HG03520 (cell line): ENCODE measurements at regions not wholly inside any gene's neighbourhood (a gene's known extent, or its start where the extent isn't known, plus 50 kb on each side); places are given as distances from the start of the nearest gene placed in this dataset.
"Not testable (repeated sequence)": the region's sequence is repeated elsewhere in the genome, so short reads cannot be mapped to it uniquely, and the experiment has no call there.

Experiments
- ATAC-seq: cut with Tn5 transposase; IDR thresholded peaks from one replicate; pipeline ENCODE4 v1.9.1; 2021; ENCODE audit warnings: mild to moderate bottlenecking, moderate library complexity; ENCODE audit not compliant: unreplicated experiment

DNA sequence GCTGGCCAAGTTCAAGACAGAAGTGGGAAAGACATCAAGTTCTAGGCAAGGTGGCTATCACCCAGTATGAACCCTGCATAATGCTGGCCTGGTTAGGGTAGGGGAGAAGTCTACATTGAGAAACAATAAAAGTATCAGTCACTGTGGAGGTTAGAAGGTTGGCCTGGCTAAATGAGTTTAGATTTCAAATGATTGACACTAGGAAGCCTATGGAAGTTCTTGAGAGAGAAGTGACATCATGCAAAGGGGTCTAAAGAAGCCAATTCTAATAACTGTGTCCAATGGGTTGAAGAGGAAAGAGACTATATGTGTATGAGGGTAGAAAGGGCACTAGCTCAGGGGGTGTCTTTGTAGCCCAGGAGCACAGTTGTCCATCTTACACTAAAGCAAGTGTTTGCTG is 98.5 kb upstream of the MBIP start:
- no peak for ATAC-seq

DNA sequence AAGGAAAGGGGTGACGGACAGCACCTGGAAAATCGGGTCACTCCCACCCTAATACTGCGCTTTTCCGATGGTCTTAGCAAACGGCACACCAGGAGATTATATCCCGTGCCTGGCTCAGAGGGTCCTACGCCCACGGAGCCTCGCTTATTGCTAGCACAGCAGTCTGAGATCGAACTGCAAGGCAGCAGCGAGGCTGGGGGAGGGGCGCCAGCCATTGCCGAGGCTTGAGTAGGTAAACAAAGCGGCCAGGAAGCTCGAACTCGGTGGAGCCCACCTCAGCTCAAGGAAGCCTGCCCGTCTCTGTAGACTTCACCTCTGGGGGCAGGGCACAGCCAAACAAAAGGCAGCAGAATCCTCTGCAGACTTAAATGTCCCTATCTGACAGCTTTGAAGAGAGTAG is 91.5 kb upstream of the MBIP start:
- ATAC-seq: not testable (repeated sequence)

DNA sequence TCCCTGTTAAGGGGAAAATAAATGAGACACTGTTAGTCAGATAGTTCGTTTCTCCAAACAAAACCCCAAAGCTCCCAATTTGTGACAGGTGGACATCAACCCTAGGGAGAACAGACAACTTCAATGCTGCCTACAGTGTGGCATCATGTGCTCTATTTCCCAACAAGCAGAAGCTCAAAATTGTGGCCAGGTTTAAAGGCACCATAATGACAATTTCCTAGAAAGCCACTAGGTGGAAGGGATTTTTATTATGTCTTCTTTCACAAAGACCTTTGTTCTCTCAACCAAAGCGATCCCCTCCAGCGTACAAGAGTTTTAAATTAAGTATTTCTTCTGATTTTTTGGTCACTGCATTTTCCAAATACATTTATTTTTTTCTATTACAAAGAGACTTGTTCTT is 88.0 kb upstream of the MBIP start:
- no peak for ATAC-seq

DNA sequence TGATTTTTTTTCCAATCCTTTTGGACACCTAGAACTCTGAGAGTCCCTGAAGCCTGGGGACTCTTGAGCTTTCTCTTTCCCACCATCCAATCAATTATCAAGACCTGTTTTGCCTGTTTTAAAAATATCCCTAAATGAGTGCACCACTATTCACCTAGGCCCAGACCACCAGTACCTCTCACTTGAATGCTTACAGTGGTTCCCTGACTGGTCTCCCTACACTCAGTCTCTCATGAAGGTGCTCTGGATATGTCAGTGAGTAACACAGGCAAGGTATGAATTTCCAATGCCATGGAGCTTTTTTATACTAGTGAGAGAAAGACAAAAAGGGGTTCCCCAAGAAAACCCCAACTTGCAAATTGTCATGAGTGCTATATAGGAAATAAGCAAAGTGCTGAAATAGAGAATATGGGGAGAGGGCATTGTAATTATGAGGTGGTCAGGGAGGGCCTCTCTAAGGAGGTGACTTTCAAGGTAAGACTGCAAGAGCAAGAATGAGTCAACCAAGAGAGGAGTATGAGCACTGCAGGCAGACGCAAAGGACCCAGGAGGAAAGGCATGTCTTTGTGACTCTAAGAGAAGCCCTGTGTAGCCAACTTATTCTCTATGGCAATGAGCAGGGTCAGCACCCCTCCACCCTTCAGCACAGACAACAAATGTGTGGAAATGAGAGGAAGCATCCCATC is 85.3 kb upstream of the MBIP start:
- no peak for ATAC-seq

DNA sequence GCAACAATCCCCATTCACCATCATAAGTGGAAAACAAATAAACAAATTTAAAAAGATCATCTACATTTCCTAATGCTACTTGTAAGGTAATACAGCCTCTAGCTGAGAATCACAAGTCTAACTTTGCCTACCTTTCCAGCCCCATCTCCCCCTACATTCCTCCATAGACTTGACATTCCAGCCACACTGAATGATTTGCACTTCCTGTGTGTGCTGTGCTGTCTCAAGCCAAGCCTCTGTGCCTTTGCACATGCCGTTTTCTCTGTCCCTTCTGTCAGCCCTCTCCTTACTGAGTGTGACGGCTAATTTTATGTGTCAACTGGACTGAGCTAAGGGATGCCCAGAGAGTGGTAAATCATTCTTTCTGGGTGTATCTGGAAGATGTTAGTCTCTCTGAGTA is 82.4 kb upstream of the MBIP start:
- no peak for ATAC-seq

DNA sequence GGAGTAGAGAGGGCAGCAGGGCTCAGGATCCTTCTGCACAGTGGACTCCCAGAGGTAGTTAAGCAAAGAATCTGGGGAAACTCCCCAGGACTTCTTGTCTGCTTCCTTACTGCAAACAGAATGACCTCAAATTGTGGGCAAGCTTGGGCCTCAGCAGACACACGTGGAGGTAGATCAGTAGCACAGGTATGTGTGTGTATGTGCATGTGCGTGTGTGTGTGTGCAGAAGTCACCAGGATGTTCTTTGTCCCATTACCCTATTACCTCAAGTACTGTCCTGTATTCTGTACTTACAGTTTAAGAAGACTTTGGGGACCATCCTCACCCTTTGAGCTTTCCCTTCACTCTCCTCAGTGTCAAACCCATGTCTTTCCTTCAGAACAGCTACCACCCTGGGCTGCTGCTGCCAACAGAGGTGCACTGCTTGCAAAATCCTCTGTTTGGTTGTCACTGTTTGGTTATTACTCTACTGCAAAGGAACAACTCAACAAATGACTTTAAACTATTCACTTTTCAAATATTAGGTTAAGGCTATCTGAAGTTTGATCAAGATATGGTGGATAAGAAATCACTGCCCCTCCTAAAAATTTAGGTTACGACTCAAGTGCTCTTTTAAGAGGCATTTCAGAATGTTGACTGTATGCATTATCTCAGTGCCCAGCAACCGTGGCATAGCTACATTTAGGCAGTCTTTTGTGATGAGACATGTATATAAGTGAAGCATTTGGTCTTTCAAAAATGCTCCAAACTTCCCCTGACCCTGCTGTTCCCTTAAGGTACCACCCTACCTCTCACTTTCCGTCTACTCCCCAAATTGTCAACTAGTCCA is 78.2 kb upstream of the MBIP start:
- ATAC-seq: no peak

DNA sequence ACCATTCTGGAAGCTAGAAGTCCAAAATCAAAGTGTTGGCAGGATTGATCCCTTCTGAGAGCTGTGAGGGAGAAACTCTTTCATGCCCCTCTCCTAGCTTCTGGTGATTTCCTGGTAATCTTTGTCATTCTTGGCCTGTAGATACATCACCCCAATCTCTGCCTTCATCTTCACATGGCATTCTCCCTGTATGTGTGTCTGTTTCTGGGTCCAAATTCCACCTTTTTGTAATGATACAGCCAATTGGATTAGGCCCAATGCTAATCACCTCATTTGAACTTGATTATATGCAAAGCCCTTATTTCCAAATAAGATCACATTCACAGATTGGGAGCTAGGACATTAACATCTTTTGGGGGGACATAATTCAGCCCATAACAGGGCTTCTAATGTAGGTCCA is 76.9 kb upstream of the MBIP start:
- ATAC-seq: no peak

DNA sequence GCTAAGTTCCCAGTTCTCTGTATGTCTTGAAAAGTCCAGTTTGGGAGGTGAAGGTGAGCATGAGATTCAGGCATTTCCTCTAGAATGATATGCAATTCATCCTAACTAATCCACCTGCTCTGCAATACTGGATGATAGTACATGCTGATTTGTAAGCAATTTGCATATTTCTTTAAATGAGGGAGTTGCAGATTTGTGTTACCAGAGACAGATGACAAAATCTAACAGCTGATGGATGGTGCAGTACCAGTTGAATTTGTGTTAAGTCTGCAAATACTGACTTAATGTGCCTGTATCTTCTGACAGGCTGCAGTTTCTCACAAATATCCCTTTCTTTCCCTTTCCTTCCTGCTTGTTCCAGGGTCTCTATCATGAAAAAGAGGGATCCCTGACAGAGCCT is 76.4 kb upstream of the MBIP start:
- no peak for ATAC-seq

DNA sequence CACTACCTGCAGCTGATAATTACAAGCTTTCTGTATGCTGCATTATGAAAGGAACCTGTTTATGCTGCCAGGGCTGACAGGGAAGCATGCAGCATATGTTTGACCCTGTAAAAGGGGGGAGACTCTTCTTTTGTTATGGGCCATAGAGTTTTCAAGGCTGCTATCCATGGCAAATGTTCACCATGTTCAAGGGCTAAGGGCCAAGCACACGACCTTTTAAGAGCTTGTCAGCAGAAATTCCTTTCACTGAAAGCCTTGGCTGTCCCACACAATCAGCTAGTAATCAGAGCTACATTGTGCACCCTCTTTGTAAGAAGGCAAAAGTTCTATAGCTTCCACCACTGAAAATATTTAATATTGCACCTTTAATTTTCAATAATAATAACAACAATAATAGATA is 74.2 kb upstream of the MBIP start:
- no peak for ATAC-seq

DNA sequence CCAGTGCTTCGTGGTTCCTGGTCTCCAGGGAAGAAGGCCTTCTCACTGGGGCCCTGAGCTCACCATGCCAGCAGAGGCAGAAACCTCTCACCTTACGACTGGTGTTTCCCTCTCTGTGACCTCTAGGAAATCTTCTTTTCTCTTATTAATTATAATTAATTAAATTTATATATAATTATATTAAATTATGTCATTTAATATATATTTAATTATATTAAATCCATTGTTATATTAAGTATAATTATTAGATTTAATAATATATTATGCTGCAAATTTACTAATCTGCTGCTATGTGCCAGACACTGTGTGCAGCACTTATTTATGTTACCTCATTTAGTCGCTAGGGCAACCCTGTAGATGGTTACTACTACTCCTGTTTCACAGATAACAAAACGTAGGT is 70.3 kb upstream of the MBIP start:
- ATAC-seq: no peak

DNA sequence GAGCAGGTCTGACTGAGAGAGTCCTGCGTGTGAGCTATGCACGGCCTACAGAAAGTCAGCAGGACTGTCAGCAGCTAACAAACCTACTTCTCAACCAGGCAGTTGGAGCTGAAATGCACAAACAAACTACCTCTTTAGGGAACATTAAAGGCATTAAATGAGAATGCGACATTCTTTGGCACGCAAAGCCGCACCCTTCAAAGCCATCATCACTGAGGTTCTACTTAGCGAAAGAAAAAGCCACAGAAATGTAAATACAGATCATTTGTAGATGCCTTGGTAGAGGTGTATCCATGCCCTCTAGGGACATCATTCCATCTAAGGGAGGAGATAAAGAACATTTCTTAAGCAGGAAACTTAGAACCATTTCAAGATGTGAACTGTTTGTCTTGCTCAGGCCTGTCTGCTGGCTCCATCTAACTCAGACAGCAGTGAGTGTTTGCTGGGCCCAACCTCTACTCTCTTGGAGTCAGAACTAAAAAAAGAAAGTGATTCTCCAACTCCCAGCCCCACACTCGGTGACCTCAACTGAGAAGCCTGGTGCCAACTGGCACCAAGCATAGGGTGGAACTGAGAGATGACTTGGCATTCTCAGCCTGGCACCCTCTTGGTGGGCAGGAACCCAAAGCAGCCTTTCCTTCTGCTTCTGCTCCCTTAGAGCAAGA is 63.5 kb upstream of the MBIP start:
- ATAC-seq: no peak

DNA sequence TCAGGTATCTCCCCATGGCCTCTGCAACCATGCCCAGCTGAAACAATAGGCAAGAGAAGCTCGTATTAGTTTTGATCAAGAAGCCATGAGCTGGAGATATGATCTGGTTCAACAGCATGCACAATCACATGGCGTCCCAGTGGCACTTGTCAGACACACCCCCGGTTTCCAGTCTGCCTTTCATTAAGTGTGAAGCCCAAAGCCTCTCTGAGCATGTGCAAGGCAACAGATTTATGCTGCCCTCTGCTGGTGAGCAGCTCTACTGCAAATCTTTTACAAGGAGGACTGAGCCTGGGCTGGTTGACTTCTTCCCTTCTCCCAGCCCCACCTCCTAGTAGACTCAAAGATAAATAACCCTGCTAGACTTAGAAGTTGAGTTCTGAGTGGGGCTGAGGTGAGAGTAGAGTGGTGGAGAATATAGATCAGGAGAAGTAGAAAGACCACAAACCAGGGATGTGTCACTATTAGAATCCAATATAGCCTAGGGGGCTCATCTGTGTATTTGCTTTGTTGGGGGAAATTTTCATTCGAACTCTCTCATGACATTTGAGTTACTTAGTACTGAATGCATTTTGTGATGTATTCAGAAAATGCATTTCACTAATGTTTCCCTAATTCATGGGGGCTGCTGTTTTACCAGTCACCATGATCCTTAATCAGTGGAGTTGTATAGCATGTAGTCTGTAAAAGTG is 53.7 kb upstream of the MBIP start:
- peak; percentile 89 for ATAC-seq
